GM12891 (cell line): ENCODE measurements at regions not wholly inside any gene's neighbourhood (a gene's known extent, or its start where the extent isn't known, plus 50 kb on each side); places are given as distances from the start of the nearest gene placed in this dataset.

ENCODE experiments used
- DNase-seq: peaks from one replicate; pipeline ENCODE4 v3.0.0; 2011; ENCODE audit warnings: low spot score; ENCODE audit not compliant: insufficient read length
- FAIRE-seq: peaks from 2 replicates; lab custom pipeline; 2011; peaks lifted over from hg19 to GRCh38; lab: Jason Lieb, UNC
- PAX5 ChIP-seq: IDR thresholded peaks from 2 replicates; pipeline ENCODE4 v1.6.1; 2011; ENCODE audit warnings: low read length, moderate library complexity, mild to moderate bottlenecking; ENCODE audit not compliant: insufficient read depth, severe bottlenecking
- POLR2A ChIP-seq: IDR thresholded peaks from 2 replicates; pipeline ENCODE4 v1.6.1; 2011; ENCODE audit warnings: low read depth, low read length, control low read depth
- POLR2AphosphoS5 ChIP-seq: IDR thresholded peaks from 2 replicates; pipeline ENCODE4 v1.6.1; 2011; ENCODE audit warnings: low read depth, low read length, control low read depth
- POU2F2 ChIP-seq: IDR thresholded peaks from 2 replicates; pipeline ENCODE4 v1.6.1; 2011; ENCODE audit warnings: low read depth, mild to moderate bottlenecking, control low read depth, low read length, moderate library complexity
- SPI1 ChIP-seq: IDR thresholded peaks from 2 replicates; pipeline ENCODE4 v1.6.1; 2011; ENCODE audit warnings: low read depth, low read length, control low read depth
- TAF1 ChIP-seq: IDR thresholded peaks from 2 replicates; pipeline ENCODE4 v1.6.1; 2011; ENCODE audit warnings: low read depth, low read length, control low read depth

- FAIRE-seq (no peak), DNase-seq (no peak)
- TF ChIP-seq PAX5 (no peak), TAF1 (no peak), POU2F2 (no peak), POLR2A (no peak), POLR2AphosphoS5 (no peak), SPI1 (no peak)
Measured at GRCh38 chr2:150375333-150375732, 112.1 kb downstream of the RND3 start.

DNA sequence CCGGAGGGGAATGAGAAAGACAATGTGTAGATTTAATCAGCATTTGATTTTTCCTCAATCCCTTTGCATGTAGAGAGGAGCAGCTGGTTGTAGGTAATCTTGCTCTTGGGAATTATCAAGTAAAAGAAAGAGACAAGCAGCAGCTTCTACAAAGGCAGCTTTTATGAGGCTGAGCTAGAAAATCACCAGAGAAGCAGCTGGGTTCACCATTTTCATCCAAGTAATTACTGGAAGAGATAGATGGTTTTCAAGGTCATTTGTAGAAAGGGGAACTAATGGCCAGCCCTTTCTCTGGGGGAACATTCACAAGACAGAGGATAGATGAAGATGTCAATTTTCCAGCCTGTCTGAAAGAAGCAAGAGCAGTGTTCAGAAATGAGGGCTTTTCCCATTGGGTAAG lies 113.0 kb downstream of the RND3 start:
- no peak for TF ChIP-seq PAX5
- no peak for TF ChIP-seq TAF1
- TF ChIP-seq POLR2AphosphoS5: no peak
- TF ChIP-seq POLR2A: no peak
- no peak for TF ChIP-seq SPI1
- no peak for TF ChIP-seq POU2F2
- FAIRE-seq: no peak
- no peak for DNase-seq

DNA sequence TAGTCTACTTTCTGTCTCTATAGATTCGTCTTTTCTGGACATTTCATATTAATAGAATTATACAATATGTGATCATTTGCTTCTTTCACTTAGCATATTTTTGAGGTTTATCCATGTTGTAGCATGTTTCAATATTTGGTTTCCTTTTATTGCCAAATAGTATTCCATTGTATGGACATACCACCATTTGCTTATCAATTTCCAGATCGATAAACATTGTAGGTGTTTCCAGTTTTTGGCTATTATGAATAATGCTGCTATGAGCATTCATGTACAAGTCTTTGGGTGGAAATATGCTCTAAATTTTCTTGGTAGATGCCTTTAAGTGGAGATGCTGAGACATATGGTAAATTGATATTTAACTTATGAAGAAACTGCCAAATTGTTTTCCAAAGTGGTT lies 114.1 kb downstream of the RND3 start:
- FAIRE-seq: no peak
- no peak for TF ChIP-seq PAX5
- no peak for TF ChIP-seq SPI1
- TF ChIP-seq POU2F2: no peak
- no peak for TF ChIP-seq TAF1
- TF ChIP-seq POLR2AphosphoS5: no peak
- no peak for TF ChIP-seq POLR2A
- DNase-seq: no peak

DNA sequence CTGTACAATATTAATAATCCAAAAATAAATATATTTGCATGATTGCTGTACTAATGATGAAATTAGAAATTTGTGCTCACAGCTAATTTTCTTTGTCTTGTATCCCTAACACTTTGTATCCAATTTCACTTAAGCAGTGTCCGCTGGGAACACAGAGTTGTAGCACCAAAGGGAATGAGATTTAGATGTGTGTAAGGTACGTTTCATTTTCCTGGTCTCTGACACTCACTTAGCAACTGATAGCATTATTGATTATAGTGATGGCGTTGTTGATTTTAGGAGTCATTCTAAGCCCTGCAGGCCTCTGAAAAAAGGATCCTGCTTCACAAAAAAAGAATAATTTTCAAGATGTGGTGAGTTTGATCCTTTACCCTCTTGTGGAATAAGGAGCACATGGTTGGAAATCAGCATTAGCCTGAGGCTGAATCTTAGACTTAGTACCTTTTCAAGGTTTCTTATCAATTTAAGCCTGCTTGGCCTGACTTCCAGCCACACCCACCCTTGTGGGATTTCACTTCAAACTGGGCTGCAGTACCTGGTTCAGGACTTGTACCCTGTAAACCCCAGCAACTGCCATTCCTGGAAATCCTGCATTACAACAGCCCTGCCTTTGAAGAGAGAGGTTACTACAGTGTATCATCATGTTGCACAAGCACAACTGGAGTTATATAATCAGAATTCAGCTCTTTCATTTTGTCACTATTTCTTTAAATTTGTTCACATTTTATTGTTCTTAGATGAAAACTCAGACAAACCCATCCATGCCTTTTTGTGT lies 116.2 kb downstream of the RND3 start:
- DNase-seq (no peak), FAIRE-seq (no peak)
- TF ChIP-seq POLR2A (no peak), TAF1 (no peak), SPI1 (no peak), POLR2AphosphoS5 (no peak), PAX5 (no peak), POU2F2 (no peak)

DNA sequence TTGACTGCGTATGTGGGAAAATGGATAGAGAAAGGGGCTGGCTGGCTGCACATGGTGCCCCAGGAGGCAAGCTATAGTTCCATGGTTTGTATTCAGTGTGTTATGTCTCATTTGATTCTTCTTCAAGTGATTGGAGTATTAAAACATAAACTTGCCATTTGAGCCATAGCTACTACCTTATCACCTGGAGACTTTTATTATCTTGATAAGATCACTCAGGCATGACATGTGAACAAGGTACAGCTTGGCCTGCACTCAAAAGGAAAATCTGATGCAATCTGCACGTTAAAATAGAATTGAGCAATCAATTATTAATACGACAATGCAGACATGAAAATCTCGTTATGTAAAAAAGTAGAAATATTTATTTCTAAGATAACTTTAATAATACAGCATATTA lies 116.9 kb downstream of the RND3 start:
- TF ChIP-seq POLR2AphosphoS5 (no peak), PAX5 (no peak), SPI1 (no peak), POLR2A (no peak), TAF1 (no peak), POU2F2 (no peak)
- DNase-seq (no peak), FAIRE-seq (no peak)

- no peak for DNase-seq
- TF ChIP-seq PAX5 (no peak), POU2F2 (no peak), POLR2AphosphoS5 (no peak), TAF1 (no peak)
- FAIRE-seq: no peak
Measured at GRCh38 chr2:150369862-150370261, 117.6 kb downstream of the RND3 start.

DNA sequence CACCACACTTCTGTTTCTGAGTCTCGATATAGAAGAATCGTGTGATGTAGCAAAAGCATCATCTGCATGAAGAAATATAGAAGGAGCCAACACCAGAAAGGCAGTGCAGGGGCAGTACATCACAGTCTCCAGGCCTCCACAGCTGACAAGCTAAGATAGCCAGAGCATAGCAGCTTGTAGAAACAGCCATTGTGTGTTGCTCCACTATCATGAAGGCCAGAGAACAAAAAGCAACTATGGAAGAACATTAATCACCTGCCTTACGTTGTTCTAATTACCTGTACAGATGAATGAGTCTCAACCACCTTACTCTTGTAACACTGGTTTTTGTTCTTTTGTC lies 129.0 kb downstream of the RND3 start:
- no peak for FAIRE-seq
- TF ChIP-seq POU2F2 (no peak), SPI1 (no peak), POLR2AphosphoS5 (no peak), PAX5 (no peak), TAF1 (no peak), POLR2A (no peak)
- no peak for DNase-seq

DNA sequence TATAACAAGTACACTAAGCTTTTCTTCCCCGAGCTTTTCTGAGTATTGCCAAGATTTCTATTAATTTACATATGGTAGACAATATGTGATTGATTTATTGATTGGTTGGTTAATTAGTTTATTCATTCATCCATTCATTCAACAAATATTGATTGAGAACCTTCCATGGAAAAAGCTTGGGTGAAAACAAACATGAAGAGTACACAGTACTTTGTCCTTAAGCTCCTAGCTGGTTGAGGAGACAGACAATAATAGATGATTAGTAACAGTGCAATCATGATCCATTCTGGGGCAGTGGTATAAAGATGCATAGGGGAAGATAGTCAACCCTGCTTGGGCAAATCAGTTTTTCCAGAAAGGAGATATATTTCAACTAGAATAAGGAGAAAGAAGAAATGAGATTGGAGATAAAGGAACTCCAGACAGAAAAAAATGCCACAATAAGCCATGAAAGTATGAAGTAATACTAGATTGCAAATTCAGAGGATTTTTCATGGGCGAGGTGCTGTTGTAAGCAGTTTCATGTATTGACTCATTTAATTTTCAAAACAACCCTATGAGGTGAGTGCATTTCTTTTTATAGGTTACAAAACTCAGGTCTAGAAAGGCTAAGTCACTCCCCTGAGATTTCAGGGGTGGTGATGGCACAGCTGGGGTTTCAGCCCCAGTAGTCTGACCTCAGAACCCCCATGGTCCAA lies 129.5 kb downstream of the RND3 start:
- no peak for DNase-seq

DNA sequence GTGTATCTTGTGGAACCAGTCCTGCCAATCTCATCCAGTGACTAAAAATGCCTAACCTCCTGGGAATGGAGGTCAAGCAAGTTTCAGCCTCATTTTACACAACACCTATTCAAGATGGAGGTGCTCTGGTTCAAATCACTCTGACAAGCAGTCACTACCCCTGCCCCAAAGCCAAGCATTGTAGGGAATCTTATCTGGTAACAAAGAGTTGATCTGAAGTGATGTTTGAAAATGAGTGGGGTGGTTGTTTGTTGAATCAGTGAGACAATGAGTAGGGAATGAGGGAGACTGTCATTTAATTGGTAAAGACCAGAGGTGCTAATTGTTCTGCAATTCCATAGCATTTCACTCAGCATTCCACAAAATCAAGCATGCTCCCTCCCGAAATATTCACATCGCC lies 132.0 kb downstream of the RND3 start:
- no peak for FAIRE-seq
- no peak for TF ChIP-seq POLR2A
- no peak for TF ChIP-seq SPI1
- TF ChIP-seq PAX5: no peak
- no peak for TF ChIP-seq POLR2AphosphoS5
- no peak for TF ChIP-seq TAF1
- TF ChIP-seq POU2F2: no peak
- no peak for DNase-seq

More for the DNA sequence above, 129.5 kb downstream of the RND3 start:
- FAIRE-seq: no peak
- TF ChIP-seq SPI1: no peak
- no peak for TF ChIP-seq POU2F2
- TF ChIP-seq POLR2AphosphoS5: no peak
- no peak for TF ChIP-seq PAX5
- TF ChIP-seq TAF1: no peak
- TF ChIP-seq POLR2A: no peak

- DNase-seq (no peak), FAIRE-seq (no peak)
- TF ChIP-seq POU2F2 (no peak), POLR2AphosphoS5 (no peak), POLR2A (no peak), PAX5 (no peak)
Measured at GRCh38 chr2:150353376-150353775, 134.1 kb downstream of the RND3 start.
